HG03108 (cell line): ENCODE measurements at regions not wholly inside any gene's neighbourhood (a gene's known extent, or its start where the extent isn't known, plus 50 kb on each side); places are given as distances from the start of the nearest gene placed in this dataset.
"Not testable (repeated sequence)": the region's sequence is repeated elsewhere in the genome, so short reads cannot be mapped to it uniquely, and the experiment has no call there.

ENCODE experiments used
- ATAC-seq: cut with Tn5 transposase; IDR thresholded peaks from one replicate; pipeline ENCODE4 v1.9.1; 2021; ENCODE audit warnings: moderate library complexity; ENCODE audit not compliant: unreplicated experiment

- ATAC-seq: no peak
Measured at GRCh38 chr10:85430991-85431390, 935.6 kb downstream of the GRID1 start.

- no peak for ATAC-seq
Measured at GRCh38 chr10:85433248-85433647, 933.3 kb downstream of the GRID1 start.

- ATAC-seq: no peak
Measured at GRCh38 chr10:85444868-85445267, 921.7 kb downstream of the GRID1 start.

- no peak for ATAC-seq
Measured at GRCh38 chr10:85445702-85446101, 920.9 kb downstream of the GRID1 start.

GRCh38 chr10:85446827-85447226, 919.8 kb downstream of the GRID1 start:
- no peak for ATAC-seq

- no peak for ATAC-seq
Measured at GRCh38 chr10:85447690-85448089, 918.9 kb downstream of the GRID1 start.

- ATAC-seq: no peak
Measured at GRCh38 chr10:85448716-85449115, 917.9 kb downstream of the GRID1 start.

GRCh38 chr10:85454386-85454785, 912.2 kb downstream of the GRID1 start:
- ATAC-seq: no peak

GRCh38 chr10:85457191-85457590, 909.4 kb downstream of the GRID1 start:
- no peak for ATAC-seq

- no peak for ATAC-seq
Measured at GRCh38 chr10:85458324-85458723, 908.3 kb downstream of the GRID1 start.

GRCh38 chr10:85459906-85460305, 906.7 kb downstream of the GRID1 start:
- no peak for ATAC-seq

- ATAC-seq: no peak
Measured at GRCh38 chr10:85464336-85464735, 902.3 kb downstream of the GRID1 start.

GRCh38 chr10:85477979-85478378, 888.6 kb downstream of the GRID1 start:
- ATAC-seq: no peak

- ATAC-seq: no peak
Measured at GRCh38 chr10:85490431-85490830, 876.2 kb downstream of the GRID1 start.

- no peak for ATAC-seq
Measured at GRCh38 chr10:85491652-85492051, 874.9 kb downstream of the GRID1 start.

GRCh38 chr10:85492684-85493083, 873.9 kb downstream of the GRID1 start:
- ATAC-seq: no peak

GRCh38 chr10:85493703-85494102, 872.9 kb downstream of the GRID1 start:
- no peak for ATAC-seq

- not testable (repeated sequence) for ATAC-seq
Measured at GRCh38 chr10:85504641-85505040, 862.0 kb downstream of the GRID1 start.

GRCh38 chr10:85508159-85508558, 858.4 kb downstream of the GRID1 start:
- no peak for ATAC-seq

- no peak for ATAC-seq
Measured at GRCh38 chr10:85510682-85511081, 855.9 kb downstream of the GRID1 start.

GRCh38 chr10:85513436-85513835, 853.2 kb downstream of the GRID1 start:
- ATAC-seq: no peak

GRCh38 chr10:85515316-85515715, 851.3 kb downstream of the GRID1 start:
- ATAC-seq: no peak

- no peak for ATAC-seq
Measured at GRCh38 chr10:85524001-85524666, 842.5 kb downstream of the GRID1 start.
